ENCODE measurements at regions not wholly inside any gene's neighbourhood (a gene's known extent, or its start where the extent isn't known, plus 50 kb on each side); places are given as distances from the start of the nearest gene placed in this dataset.

DNA sequence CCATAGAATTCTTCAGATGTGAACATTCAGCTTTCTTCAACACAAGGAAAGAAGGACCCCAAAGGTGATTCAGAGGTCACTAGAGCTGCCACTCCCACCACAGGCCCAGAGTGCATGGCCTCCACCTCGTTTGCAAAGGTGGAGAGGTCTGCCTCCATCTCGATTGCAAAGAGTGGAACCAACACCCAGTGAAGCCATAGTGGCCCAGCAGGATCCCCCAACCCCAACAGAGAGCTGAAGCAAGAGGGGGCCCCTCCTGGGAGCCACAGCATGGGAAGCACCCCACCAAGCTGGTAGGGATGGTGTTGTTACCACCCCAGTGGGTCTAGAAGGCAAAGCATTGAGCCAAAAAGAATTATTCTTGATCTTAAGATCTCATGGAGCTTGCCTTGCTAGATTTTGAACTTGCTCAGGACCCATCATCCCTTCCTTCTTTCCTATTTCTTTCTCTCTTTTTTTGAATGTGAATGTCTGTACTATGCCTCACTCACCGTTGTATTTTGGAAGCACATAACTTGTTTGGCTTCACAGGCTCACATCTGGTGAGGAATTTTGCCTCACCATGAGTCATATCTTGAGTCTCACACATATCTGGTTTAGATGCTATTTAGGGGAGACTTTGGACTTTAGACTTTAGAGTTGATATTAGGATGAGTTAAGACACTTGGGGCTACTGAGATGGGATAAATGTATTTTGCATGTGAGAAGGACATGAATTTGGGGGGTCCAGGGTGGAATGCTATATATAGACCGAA is 119.2 kb downstream of the ANKRD60 start:
- DNase-seq, result no peak

DNA sequence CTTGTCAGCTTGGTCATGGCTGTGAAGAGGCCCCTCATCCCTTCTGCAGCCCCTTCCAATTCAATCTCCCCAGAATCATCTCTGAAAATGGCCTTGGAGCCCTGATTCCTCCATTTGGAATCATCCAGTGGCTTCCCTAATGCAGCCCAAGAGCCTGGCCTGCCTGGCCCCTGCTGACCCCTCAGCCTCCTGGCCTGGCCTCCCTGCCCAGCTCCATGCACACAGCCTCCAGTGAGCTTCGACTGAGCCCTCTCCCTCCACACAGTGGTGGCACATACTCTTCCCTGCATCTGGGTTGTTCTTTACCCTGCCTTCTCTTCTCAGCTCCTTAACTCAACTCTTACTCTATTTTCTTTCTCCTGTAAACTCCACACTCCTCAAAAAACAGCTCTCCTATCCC is 120.9 kb downstream of the ANKRD60 start:
- DNase-seq, result no peak

- DNase-seq, result no peak
Measured at GRCh38 chr20:58106143-58106750, 122.2 kb downstream of the ANKRD60 start.

DNA sequence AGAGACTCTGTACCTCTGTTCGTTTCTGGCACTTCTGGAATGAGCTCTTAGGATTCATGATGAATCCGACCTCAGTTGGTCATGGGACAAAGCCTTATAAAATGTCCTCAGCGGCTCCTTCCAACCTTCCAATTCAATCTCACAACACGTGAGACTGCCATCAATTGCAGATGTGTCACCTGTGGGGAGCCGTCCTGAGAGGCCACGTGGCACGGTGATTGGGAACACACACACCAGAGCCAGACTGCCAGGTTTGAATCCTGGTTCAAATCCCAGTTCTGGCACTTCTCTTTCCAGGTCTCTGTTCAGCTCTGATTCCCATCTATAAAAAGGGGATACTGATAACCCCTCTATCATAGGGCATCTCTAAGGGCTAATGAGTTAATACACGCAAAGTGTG is 124.5 kb downstream of the ANKRD60 start:
- no peak for DNase-seq

DNA sequence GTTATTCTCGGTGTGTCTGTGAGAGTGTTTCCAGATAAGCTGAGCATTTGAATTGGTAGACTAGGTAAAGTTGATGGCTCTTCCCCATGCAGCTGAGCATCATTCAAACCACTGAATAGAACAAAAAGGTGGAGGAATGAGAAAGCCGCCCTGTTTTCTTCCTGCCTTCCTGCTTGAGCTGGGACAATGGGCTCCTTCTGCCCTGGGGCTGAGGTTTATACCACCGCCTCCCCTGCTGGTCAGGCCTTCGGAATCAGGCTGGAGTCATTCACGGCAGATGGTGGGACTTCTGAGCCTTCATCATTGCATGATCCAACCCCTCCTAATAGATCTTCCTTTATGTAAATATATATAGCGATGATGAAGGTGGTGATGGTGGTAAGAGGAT is 124.9 kb downstream of the ANKRD60 start:
- DNase-seq, result no peak

- DNase-seq, result no peak
Measured at GRCh38 chr20:58102744-58103516, 125.5 kb downstream of the ANKRD60 start.

DNA sequence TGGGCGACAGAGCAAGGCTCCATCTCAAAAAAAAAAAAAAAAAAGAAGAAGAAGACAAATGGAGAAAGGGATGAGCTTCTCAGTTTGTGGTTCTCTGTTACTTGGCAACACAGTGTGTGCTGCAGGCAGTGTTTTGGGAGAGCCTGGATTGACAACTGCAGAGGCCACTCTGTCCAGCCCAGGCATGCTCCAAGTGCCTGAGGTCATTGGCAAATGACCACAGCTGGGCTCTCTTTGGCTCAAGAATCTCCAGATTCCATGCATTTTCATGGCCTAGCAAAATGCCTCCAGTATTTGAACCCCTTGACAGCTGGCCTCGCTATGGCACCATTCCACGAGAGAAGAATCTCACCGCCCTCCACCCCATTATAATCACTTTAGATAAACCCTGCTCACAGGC is 126.2 kb downstream of the ANKRD60 start:
- DNase-seq, result no peak

DNA sequence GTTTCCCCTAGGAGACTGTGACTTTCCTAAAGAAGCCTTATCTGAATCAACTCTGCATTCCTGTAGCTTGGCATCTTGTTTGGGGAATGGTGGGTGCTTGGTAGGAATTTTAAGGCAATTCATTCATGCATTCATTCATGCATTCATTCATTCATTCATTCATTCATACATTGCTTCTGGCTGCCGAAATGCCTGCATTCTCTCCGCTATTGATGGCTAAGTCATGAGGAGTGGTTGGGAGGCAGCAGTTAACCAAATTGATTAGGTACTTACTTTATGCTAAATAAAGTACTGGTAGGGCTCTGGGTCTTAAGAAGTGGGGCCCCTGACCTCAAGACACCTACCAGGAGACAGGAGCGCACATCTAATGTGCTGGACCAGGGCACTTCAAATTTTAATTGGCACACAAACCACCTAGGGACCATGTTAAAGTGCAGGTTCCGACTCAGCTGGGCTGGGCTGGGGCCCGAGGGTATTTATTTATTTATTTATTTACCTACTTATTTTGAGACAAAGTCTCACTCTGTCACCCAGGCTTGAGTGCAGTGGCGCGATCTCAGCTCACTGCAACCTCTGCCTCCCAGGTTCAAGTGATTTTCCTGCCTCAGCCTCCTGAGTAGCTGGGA is 127.6 kb downstream of the ANKRD60 start:
- no peak for DNase-seq

DNA sequence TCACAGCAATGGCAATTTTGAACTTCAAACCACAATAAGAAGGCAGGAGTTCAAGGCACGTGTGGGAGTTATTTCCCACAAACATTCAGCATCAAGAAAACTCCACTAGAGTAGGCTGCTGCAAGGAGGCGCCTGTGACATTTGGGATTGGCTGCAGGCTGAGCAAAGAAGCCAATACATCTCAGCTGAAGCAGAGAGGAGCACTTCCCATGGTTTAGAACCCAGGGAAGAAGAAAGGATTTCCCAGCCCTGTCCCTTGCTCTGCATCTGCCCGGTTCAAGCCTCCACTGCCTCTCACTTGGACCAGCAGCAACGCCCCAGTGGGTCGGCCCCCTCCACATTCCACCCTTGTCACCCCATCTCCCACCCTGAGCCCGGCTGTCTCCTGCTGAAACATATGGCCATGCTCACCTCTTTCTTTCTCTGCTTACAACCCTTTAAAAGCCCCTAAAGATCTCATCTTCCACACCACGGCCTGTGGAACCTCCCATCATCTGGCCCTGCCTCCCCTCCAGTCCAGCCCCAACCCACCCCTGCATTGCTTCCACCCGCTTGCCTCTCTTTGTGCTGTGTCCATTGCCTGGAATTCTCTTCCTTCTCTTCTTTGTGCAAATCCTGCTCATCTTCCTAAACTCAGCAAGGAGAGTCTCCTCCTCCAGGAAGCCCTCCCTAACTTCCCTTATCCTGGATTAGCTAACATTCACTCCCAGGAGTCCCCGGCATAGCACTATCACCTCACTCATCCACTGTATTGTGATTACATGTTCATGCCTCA is 128.3 kb downstream of the ANKRD60 start:
- no peak for DNase-seq

- DNase-seq, result no peak
Measured at GRCh38 chr20:58099291-58099935, 129.0 kb downstream of the ANKRD60 start.

DNA sequence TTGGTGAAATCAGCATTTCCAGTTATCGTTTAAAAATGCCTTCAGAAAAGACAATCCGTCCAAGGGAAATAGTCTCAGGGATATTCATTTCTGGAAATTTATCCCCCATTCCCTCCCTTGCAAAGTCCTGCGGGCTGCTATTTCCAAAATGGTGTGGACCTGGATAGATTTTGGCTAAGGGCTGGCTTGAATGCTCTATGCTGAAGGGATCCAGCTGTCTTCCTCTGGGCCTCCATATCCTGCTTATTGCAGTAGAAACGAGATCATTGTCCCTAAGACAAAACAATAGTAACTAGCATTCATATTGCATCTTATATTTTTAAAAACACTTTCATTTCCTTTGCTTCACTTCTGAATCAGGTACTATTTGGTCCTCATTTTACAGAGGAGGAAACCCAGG is 129.9 kb downstream of the ANKRD60 start:
- DNase-seq, result no peak

DNA sequence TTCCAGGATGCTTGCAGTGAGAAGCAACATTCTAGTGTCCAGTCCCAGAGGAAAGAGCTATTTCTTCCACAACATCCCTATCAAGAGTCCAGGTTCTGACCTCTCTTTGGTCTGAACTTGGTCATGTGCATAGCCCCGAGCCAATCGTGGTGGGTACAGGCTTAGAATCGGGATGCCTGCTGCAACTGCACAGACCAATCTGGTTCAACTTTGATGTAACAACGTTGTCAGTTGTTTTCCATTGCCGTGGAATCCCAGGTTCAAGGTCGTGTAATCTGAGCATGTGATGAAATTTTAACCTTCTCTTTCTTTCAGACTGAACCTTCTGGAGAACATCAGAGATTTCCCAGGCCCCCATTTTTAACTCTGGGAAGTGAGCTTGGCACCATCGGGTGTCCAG is 130.5 kb downstream of the ANKRD60 start:
- no peak for DNase-seq

- no peak for DNase-seq
Measured at GRCh38 chr20:58097429-58097828, 131.0 kb downstream of the ANKRD60 start.

DNA sequence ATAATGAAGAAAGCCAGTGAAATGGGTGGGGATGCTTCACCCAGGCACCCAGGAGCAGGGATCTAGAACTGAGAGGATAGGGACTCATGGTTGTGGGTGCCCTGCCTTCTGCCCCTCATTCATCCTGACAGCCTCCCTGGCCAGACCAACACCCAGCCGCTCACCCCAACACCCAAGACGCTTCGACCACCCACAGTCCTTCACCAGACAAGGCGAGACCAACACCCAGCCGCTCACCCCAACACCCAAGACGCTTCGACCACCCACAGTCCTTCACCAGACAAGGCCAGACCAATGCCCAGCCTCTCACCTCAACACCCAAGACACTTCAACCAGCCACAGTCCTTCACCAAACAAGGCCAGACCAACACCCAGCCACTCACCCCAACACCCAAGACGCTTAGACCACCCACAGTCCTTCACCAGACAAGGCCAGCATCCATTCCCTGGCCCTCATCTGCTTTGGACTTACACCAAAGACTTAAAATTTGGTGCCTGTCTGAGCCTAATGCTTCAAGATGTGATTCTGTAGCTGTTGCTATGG is 131.5 kb downstream of the ANKRD60 start:
- DNase-seq, result no peak

GRCh38 chr20:58094698-58095097 is 133.8 kb downstream of the ANKRD60 start:
- no peak for DNase-seq

DNA sequence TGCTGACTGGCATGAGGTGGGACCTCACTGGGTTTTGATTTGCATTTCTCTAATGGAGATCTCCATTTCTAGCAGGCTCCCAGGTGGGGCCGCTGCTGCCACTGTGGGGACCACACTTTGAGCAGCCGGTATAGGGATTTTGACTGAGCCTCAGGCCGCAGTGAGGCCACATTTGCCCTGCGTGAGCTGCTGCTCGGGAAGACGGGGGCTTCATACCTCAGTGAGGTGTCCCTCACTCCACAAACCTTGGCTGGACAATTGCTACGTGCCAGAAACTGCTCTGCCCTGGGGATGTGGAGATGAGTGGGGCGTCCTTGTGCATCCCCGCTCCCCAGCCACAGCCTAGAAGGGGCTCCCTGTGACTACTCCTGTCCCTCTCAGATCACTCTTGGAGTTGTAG is 134.3 kb downstream of the ANKRD60 start:
- no peak for DNase-seq

DNA sequence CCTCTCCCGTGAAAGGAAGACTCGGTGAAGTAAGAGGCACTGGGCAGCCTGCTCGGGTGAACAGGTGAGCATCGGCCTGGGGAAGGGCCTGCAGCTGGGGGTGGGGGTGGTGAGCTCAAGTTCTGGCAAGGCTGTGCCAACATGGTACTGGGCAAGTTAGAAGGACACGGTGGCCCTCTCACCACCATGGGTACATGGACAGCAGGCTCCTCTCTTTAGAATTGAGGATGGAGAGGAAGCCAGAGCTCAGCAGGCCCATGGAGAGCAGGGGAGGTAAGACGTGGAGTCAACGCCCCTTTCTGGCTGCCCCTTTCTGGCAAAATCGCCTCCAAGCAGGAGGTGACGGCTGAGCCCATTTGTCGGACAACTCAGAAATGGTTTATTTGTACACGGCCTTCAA is 135.6 kb downstream of the ANKRD60 start:
- no peak for DNase-seq

- no peak for DNase-seq
Measured at GRCh38 chr20:58092353-58092752, 136.1 kb downstream of the ANKRD60 start.

DNA sequence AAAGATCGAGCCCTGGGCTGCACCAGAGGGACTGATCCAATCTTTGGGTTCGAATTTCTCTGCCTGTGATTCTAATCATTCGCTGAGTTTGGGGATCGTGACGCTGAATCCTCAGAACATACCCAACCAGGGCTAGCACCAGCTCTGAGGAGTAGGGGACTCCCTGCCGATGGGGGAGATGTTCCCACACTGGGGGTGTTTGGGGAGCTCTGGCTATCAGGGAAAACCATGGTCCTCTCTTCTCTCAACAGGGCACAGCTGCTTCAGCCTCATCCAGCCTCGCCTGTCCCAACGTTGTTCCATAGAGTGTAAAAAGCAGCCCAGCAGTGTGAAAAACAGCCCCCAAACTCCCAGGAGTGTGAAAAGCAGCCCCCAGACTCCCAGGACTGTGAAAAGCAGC is 136.6 kb downstream of the ANKRD60 start:
- DNase-seq, result no peak

DNA sequence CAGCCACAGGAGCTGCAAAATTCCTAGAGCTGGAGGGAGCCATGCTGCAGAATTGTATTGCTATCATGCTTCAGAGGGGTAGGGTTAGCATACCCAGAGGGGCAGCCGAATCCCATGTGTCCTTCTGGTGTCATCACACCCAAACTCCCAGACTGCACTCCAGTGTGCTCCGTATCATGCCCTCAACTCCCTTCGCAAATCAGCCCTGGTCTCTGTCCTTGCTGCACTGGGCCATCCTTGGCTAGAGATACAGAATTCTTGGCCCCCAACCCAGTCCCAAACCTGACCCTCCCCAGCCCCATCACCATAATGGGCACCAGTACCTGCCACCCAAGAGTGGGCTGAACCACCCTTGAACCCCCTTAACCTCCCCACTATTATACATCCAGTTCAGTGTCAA is 138.3 kb downstream of the ANKRD60 start:
- DNase-seq, result no peak

GRCh38 chr20:58088625-58089024 is 139.8 kb downstream of the ANKRD60 start:
- no peak for DNase-seq

DNA sequence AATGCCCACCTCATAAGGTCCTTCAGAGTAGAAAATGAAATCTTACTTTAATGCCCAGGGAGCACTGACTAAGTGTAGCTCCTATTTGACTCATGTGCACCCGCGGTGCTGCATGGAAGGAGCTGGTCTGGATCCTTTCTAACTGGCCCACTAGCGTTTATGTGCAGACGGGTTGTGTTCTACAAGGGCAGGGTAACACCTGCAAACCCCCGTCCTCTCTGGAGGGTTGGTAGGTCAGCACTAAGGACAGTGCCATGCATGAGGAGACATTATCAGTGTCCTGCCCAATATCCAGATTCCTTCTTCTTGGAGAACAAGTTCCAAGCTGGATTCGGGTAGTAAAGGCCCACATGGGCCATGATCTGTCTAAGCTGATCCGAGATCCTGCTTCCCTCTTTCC is 140.3 kb downstream of the ANKRD60 start:
- DNase-seq, result no peak

All from NCI-H1417 treated with DMSO at 0.1 percent for 48 hours (cell line).